NT2/D1 (cell line): ENCODE measurements at regions not wholly inside any gene's neighbourhood (a gene's known extent, or its start where the extent isn't known, plus 50 kb on each side); places are given as distances from the start of the nearest gene placed in this dataset.

ENCODE experiments used
- SUZ12 ChIP-seq: IDR thresholded peaks from 2 replicates; pipeline ENCODE4 v1.6.1; 2011; ENCODE audit not compliant: insufficient read length, insufficient read depth; ENCODE audit errors: extremely low read depth
- YY1 ChIP-seq: IDR thresholded peaks from 2 replicates; pipeline ENCODE4 v1.6.1; 2011; ENCODE audit not compliant: insufficient read length, insufficient read depth
- ZNF274 ChIP-seq: IDR thresholded peaks from 2 replicates; pipeline ENCODE4 v1.6.1; 2011; ENCODE audit warnings: mild to moderate bottlenecking, low read depth, low read length

GRCh38 chr13:50320271-50320862 lies 305.1 kb downstream of the KCNRG start:
- TF ChIP-seq YY1 (no peak), SUZ12 (no peak), ZNF274 (no peak)
